Hepatocyte (in vitro differentiated cells): ENCODE measurements at regions not wholly inside any gene's neighbourhood (a gene's known extent, or its start where the extent isn't known, plus 50 kb on each side); places are given as distances from the start of the nearest gene placed in this dataset.

ENCODE experiments used
- EZH2 ChIP-seq: fragments of 200-600 bp; sonication (generic); IDR thresholded peaks from 2 replicates; pipeline ENCODE4 v1.6.1; 2016; ENCODE audit warnings: antibody characterized with exemption, mild to moderate bottlenecking, borderline replicate concordance
- TF ChIP-seq, protein P1 (sequence below): fragments of 200-600 bp; sonication (generic); IDR thresholded peaks from 2 replicates; pipeline ENCODE4 v1.5.1; 2016; ENCODE audit warnings: antibody characterized with exemption, mild to moderate bottlenecking; ENCODE audit not compliant: poor library complexity

DNA sequence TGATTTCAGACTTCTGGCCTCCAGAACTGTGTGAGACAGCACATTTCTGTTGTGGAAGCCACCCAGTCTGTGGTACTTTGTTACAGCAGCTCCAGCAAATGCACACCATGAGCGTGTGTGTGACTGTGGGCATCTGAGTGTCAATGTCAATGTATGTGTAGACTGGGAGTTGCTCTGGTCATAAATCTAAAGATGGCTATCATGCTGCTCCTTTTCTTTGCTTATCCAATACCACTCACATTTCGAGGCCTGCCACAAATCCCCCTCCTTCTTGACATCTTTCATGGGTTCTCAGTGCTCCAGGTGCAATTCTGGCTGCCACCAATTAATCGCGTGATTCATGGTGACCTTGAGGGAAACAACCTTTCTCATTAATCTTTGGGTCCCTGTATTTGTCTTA, 141.2 kb downstream of the RWDD3 start:
- no peak for TF ChIP-seq EZH2
- TF ChIP-seq, protein P1, sequence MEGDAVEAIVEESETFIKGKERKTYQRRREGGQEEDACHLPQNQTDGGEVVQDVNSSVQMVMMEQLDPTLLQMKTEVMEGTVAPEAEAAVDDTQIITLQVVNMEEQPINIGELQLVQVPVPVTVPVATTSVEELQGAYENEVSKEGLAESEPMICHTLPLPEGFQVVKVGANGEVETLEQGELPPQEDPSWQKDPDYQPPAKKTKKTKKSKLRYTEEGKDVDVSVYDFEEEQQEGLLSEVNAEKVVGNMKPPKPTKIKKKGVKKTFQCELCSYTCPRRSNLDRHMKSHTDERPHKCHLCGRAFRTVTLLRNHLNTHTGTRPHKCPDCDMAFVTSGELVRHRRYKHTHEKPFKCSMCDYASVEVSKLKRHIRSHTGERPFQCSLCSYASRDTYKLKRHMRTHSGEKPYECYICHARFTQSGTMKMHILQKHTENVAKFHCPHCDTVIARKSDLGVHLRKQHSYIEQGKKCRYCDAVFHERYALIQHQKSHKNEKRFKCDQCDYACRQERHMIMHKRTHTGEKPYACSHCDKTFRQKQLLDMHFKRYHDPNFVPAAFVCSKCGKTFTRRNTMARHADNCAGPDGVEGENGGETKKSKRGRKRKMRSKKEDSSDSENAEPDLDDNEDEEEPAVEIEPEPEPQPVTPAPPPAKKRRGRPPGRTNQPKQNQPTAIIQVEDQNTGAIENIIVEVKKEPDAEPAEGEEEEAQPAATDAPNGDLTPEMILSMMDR: no peak
